ENCODE measurements at regions not wholly inside any gene's neighbourhood (a gene's known extent, or its start where the extent isn't known, plus 50 kb on each side); places are given as distances from the start of the nearest gene placed in this dataset.

DNA sequence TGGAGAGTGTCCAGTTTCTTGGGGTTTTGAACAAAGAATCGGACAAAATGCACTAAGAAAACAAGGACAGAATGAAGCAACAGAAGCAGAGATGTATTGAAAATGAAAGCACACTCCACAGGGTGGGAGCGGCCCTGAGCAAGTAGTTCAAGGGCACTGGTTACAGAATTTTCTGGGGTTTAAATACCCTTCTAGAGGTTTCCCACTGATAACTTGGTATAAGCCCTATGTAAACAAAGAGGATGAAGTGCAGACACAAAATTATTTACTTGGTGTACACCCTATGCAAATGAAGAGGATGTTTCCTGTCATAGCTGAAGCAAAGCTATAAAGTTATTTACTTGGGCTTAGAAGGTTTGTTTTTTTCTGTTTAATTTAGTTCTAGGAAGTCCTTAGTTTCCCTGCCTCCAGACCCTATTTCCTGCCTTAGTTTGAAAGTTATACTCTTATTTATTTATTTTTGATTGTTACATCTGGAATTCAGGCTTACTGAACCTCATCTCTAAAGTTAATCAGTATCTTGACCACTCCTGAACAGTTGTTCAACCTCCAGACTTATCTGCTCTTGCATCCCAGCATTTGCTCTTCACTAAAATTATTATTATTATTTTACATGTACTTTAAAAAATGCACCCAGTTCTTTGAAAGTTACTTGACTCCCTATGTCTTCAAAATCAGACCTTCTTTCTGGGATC, 193.5 kb downstream of the SPP2 start:
- TF ChIP-seq, protein P1, sequence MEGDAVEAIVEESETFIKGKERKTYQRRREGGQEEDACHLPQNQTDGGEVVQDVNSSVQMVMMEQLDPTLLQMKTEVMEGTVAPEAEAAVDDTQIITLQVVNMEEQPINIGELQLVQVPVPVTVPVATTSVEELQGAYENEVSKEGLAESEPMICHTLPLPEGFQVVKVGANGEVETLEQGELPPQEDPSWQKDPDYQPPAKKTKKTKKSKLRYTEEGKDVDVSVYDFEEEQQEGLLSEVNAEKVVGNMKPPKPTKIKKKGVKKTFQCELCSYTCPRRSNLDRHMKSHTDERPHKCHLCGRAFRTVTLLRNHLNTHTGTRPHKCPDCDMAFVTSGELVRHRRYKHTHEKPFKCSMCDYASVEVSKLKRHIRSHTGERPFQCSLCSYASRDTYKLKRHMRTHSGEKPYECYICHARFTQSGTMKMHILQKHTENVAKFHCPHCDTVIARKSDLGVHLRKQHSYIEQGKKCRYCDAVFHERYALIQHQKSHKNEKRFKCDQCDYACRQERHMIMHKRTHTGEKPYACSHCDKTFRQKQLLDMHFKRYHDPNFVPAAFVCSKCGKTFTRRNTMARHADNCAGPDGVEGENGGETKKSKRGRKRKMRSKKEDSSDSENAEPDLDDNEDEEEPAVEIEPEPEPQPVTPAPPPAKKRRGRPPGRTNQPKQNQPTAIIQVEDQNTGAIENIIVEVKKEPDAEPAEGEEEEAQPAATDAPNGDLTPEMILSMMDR (conservative IDR thresholded peaks at IDR 0.05; ENCODE audit: low read length), result no peak
- TF ChIP-seq EZH2phosphoT487 (IDR thresholded peaks at IDR 0.05; ENCODE audit: borderline replicate concordance), result no peak

Measured in Loucy (cell line).